Loucy (cell line): ENCODE measurements at regions not wholly inside any gene's neighbourhood (a gene's known extent, or its start where the extent isn't known, plus 50 kb on each side); places are given as distances from the start of the nearest gene placed in this dataset.

Source experiments
- H2AFZ ChIP-seq: fragments of 200-600 bp; sonication (generic); 2 replicates; pipeline ENCODE4 v1.6.0; 2016; ENCODE audit warnings: antibody characterized with exemption, mild to moderate bottlenecking, low read length, moderate library complexity
- H3F3A ChIP-seq: fragments of 200-600 bp; 2 replicates; pipeline ENCODE4 v1.6.0; 2016; ENCODE audit warnings: antibody characterized with exemption, low read depth, mild to moderate bottlenecking
- H3K27me3 ChIP-seq: fragments of 200-600 bp; sonication (generic); 2 replicates; pipeline ENCODE4 v1.6.1; 2014; ENCODE audit warnings: low read length, mild to moderate bottlenecking; ENCODE audit not compliant: insufficient read depth, poor library complexity, severe bottlenecking
- H3K36me3 ChIP-seq: fragments of 200-600 bp; sonication (generic); 2 replicates; pipeline ENCODE4 v1.6.1; 2016; ENCODE audit warnings: low read length; ENCODE audit not compliant: insufficient read depth
- H3K4me1 ChIP-seq: fragments of 200-600 bp; sonication (generic); 2 replicates; pipeline ENCODE4 v1.5.1; 2014; ENCODE audit warnings: low read length, mild to moderate bottlenecking; ENCODE audit not compliant: insufficient read depth, poor library complexity, severe bottlenecking
- H3K4me2 ChIP-seq: fragments of 200-600 bp; sonication (generic); 2 replicates; pipeline ENCODE4 v1.6.0; 2014; ENCODE audit warnings: antibody characterized with exemption, low read length, low read depth, mild to moderate bottlenecking; ENCODE audit not compliant: poor library complexity, severe bottlenecking
- H3K4me3 ChIP-seq: fragments of 200-600 bp; sonication (generic); 2 replicates; pipeline ENCODE4 v1.5.1; 2014; ENCODE audit warnings: low read length, mild to moderate bottlenecking, mixed read lengths; ENCODE audit not compliant: poor library complexity, severe bottlenecking
- H3K79me2 ChIP-seq: fragments of 200-600 bp; sonication (generic); 2 replicates; pipeline ENCODE4 v1.6.1; 2014; ENCODE audit warnings: low read length; ENCODE audit not compliant: insufficient read depth
- H3K9ac ChIP-seq: fragments of 200-600 bp; sonication (generic); 2 replicates; pipeline ENCODE4 v1.6.0; 2014; ENCODE audit warnings: mild to moderate bottlenecking, low read depth, low read length, moderate library complexity; ENCODE audit not compliant: poor library complexity, severe bottlenecking
- H3K9me2 ChIP-seq: fragments of 200-600 bp; sonication (generic); replicated peaks from 2 replicates; pipeline ENCODE4 v1.6.1; 2016; ENCODE audit warnings: low read depth, low read length, mixed read lengths
- H3K9me3 ChIP-seq: fragments of 200-600 bp; sonication (generic); 2 replicates; pipeline ENCODE4 v1.6.1; 2014; ENCODE audit warnings: mild to moderate bottlenecking, antibody characterized with exemption, low read length, low read depth; ENCODE audit not compliant: insufficient read depth
- H4K20me1 ChIP-seq: fragments of 200-600 bp; sonication (generic); 2 replicates; pipeline ENCODE4 v1.6.0; 2014; ENCODE audit warnings: antibody characterized with exemption, low read length, mild to moderate bottlenecking; ENCODE audit not compliant: insufficient read depth, poor library complexity, severe bottlenecking
- CTCF ChIP-seq: fragments of 200-600 bp; sonication (generic); conservative IDR thresholded peaks from 2 replicates; pipeline ENCODE4 v1.5.1; 2014; ENCODE audit warnings: mild to moderate bottlenecking, antibody characterized with exemption, low read length
- EZH2phosphoT487 ChIP-seq: fragments of 200-600 bp; IDR thresholded peaks from 2 replicates; pipeline ENCODE4 v1.6.1; 2018; ENCODE audit warnings: antibody characterized with exemption, mild to moderate bottlenecking, moderate library complexity, borderline replicate concordance

DNA sequence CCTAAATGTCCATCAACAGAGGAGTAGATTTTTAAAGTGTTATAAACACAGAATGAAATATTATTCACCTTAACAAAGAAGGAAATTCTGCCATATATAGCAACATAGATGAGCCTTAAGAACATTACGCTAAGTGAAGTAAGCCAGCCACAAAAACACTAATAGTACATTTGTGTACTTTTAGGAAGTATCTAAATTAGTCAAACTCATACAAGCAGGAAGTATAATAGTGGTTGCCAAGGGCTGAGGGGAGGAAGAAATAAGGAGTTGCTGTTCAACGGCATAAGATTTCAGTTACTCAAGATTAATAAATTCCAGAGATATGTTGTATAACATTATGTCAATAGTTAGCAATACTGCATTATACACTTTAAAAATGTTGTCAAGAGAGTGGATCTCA is 181.7 kb upstream of the ZC3H12C start:
- Histone ChIP-seq H3K36me3 (no peaks in the 10 kb centered on the region), H3K4me2 (no peak overlapping the region), H2AFZ (no peak overlapping the region), H3K4me1 (no peaks in the 10 kb centered on the region), H3K9me3 (no peaks in the 10 kb centered on the region), H3F3A (no peaks in the 10 kb centered on the region), H3K79me2 (no peaks in the 10 kb centered on the region), H3K9ac (no peak overlapping the region), H3K4me3 (no peak overlapping the region), H3K9me2 (no peaks in the 10 kb centered on the region), H3K27me3 (no peaks in the 10 kb centered on the region), H4K20me1 (no peaks in the 10 kb centered on the region)
- TF ChIP-seq EZH2phosphoT487 (no peak), CTCF (no peak)

GRCh38 chr11:109914038-109914437 is 179.2 kb upstream of the ZC3H12C start:
- no peak overlapping the region for H2AFZ ChIP-seq
- no peaks in the 10 kb centered on the region for H3K27me3 ChIP-seq
- H3K4me2 ChIP-seq: no peak overlapping the region
- no peaks in the 10 kb centered on the region for H3F3A ChIP-seq
- no peaks in the 10 kb centered on the region for H3K79me2 ChIP-seq
- H4K20me1 ChIP-seq: no peaks in the 10 kb centered on the region
- no peaks in the 10 kb centered on the region for H3K9me2 ChIP-seq
- H3K36me3 ChIP-seq: no peaks in the 10 kb centered on the region
- no peaks in the 10 kb centered on the region for H3K4me1 ChIP-seq
- no peak overlapping the region for H3K4me3 ChIP-seq
- TF ChIP-seq EZH2phosphoT487 (no peak), CTCF (no peak)
- no peaks in the 10 kb centered on the region for H3K9me3 ChIP-seq
- no peak overlapping the region for H3K9ac ChIP-seq

- Histone ChIP-seq H2AFZ (no peak overlapping the region), H3K4me3 (no peak overlapping the region), H3K79me2 (no peaks in the 10 kb centered on the region), H3K9me2 (no peaks in the 10 kb centered on the region), H3K9ac (no peak overlapping the region), H3K9me3 (no peaks in the 10 kb centered on the region), H4K20me1 (no peaks in the 10 kb centered on the region), H3F3A (no peaks in the 10 kb centered on the region), H3K36me3 (no peaks in the 10 kb centered on the region), H3K4me2 (no peak overlapping the region), H3K27me3 (no peaks in the 10 kb centered on the region), H3K4me1 (no peaks in the 10 kb centered on the region)
- TF ChIP-seq EZH2phosphoT487: no peak
- TF ChIP-seq CTCF: no peak
Observed at GRCh38 chr11:109914809-109915653, 178.2 kb upstream of the ZC3H12C start.
